ENCODE measurements at regions not wholly inside any gene's neighbourhood (a gene's known extent, or its start where the extent isn't known, plus 50 kb on each side); places are given as distances from the start of the nearest gene placed in this dataset.

- TF ChIP-seq ZBTB10 (CRISPR knock-in tag; IDR thresholded peaks at IDR 0.05; ENCODE audit: borderline replicate concordance) (no peak), FOXK1 (CRISPR knock-in tag; IDR thresholded peaks at IDR 0.05; ENCODE audit: borderline replicate concordance, low read depth) (peak; percentile 37; the same call in 1 of the 2 replicates), CHD4 (IDR thresholded peaks at IDR 0.05; ENCODE audit: borderline replicate concordance, low read length) (no peak), ZNF709 (CRISPR knock-in tag; IDR thresholded peaks at IDR 0.05) (no peak), TOPORS (CRISPR knock-in tag; IDR thresholded peaks at IDR 0.05) (no peak), ZNF205 (CRISPR knock-in tag; IDR thresholded peaks at IDR 0.05) (no peak), ATF6 (CRISPR knock-in tag; conservative IDR thresholded peaks at IDR 0.05) (no peak), ZNF567 (CRISPR knock-in tag; IDR thresholded peaks at IDR 0.05; ENCODE audit: borderline replicate concordance) (no peak), EP300 (IDR thresholded peaks at IDR 0.05; ENCODE audit: low read depth in 2 of 2, low read length in 2 of 2) (peak in 1 of 2 experiments; percentile 71; a peak in 2 of 4 replicates), EP300 (CRISPR knock-in tag; IDR thresholded peaks at IDR 0.05; ENCODE audit: borderline replicate concordance) (peak; percentile 56; the same call in 1 of the 2 replicates), ZMYM2 (CRISPR knock-in tag; IDR thresholded peaks at IDR 0.05) (no peak)
- TF ChIP-seq, protein P1, sequence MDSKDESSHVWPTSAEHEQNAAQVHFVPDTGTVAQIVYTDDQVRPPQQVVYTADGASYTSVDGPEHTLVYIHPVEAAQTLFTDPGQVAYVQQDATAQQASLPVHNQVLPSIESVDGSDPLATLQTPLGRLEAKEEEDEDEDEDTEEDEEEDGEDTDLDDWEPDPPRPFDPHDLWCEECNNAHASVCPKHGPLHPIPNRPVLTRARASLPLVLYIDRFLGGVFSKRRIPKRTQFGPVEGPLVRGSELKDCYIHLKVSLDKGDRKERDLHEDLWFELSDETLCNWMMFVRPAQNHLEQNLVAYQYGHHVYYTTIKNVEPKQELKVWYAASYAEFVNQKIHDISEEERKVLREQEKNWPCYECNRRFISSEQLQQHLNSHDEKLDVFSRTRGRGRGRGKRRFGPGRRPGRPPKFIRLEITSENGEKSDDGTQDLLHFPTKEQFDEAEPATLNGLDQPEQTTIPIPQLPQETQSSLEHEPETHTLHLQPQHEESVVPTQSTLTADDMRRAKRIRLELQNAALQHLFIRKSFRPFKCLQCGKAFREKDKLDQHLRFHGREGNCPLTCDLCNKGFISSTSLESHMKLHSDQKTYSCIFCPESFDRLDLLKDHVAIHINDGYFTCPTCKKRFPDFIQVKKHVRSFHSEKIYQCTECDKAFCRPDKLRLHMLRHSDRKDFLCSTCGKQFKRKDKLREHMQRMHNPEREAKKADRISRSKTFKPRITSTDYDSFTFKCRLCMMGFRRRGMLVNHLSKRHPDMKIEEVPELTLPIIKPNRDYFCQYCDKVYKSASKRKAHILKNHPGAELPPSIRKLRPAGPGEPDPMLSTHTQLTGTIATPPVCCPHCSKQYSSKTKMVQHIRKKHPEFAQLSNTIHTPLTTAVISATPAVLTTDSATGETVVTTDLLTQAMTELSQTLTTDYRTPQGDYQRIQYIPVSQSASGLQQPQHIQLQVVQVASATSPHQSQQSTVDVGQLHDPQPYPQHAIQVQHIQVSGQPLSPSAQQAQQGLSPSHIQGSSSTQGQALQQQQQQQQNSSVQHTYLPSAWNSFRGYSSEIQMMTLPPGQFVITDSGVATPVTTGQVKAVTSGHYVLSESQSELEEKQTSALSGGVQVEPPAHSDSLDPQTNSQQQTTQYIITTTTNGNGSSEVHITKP (CRISPR knock-in tag; IDR thresholded peaks at IDR 0.05; ENCODE audit: low read depth): 0 out of 2 replicates have a peak, but pooled peaks have one; percentile 39
- TF ChIP-seq, protein P2, sequence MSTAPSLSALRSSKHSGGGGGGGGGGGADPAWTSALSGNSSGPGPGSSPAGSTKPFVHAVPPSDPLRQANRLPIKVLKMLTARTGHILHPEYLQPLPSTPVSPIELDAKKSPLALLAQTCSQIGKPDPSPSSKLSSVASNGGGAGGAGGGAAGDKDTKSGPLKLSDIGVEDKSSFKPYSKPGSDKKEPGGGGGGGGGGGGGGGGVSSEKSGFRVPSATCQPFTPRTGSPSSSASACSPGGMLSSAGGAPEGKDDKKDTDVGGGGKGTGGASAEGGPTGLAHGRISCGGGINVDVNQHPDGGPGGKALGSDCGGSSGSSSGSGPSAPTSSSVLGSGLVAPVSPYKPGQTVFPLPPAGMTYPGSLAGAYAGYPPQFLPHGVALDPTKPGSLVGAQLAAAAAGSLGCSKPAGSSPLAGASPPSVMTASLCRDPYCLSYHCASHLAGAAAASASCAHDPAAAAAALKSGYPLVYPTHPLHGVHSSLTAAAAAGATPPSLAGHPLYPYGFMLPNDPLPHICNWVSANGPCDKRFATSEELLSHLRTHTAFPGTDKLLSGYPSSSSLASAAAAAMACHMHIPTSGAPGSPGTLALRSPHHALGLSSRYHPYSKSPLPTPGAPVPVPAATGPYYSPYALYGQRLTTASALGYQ (CRISPR knock-in tag; IDR thresholded peaks at IDR 0.05): no peak; the same call in 1 of the 2 replicates
- TF ChIP-seq, protein P3, sequence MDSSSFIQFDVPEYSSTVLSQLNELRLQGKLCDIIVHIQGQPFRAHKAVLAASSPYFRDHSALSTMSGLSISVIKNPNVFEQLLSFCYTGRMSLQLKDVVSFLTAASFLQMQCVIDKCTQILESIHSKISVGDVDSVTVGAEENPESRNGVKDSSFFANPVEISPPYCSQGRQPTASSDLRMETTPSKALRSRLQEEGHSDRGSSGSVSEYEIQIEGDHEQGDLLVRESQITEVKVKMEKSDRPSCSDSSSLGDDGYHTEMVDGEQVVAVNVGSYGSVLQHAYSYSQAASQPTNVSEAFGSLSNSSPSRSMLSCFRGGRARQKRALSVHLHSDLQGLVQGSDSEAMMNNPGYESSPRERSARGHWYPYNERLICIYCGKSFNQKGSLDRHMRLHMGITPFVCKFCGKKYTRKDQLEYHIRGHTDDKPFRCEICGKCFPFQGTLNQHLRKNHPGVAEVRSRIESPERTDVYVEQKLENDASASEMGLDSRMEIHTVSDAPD (CRISPR knock-in tag; IDR thresholded peaks at IDR 0.05): peak; percentile 39; the same call in 1 of the 2 replicates
Measured at GRCh38 chr18:22069916-22070315, 99.5 kb upstream of the GATA6 start (continued).
